HPDE6-E6E7 (cell line): ENCODE measurements at regions not wholly inside any gene's neighbourhood (a gene's known extent, or its start where the extent isn't known, plus 50 kb on each side); places are given as distances from the start of the nearest gene placed in this dataset.
A peak's percentile ranks its signal among the peaks of the same experiment; 100 is the strongest.
"Not testable (repeated sequence)": the region's sequence is repeated elsewhere in the genome, so short reads cannot be mapped to it uniquely, and the experiment has no call there.

Source experiments
- DNase-seq: peaks from one replicate; pipeline ENCODE4 v3.0.0; 2011; ENCODE audit warnings: missing footprints; ENCODE audit errors: extremely low spot score

DNA sequence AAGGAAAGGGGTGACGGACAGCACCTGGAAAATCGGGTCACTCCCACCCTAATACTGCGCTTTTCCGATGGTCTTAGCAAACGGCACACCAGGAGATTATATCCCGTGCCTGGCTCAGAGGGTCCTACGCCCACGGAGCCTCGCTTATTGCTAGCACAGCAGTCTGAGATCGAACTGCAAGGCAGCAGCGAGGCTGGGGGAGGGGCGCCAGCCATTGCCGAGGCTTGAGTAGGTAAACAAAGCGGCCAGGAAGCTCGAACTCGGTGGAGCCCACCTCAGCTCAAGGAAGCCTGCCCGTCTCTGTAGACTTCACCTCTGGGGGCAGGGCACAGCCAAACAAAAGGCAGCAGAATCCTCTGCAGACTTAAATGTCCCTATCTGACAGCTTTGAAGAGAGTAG is 91.5 kb upstream of the MBIP start:
- not testable (repeated sequence) for DNase-seq

GRCh38 chr14:36408388-36408787 is 88.0 kb upstream of the MBIP start:
- no peak for DNase-seq

DNA sequence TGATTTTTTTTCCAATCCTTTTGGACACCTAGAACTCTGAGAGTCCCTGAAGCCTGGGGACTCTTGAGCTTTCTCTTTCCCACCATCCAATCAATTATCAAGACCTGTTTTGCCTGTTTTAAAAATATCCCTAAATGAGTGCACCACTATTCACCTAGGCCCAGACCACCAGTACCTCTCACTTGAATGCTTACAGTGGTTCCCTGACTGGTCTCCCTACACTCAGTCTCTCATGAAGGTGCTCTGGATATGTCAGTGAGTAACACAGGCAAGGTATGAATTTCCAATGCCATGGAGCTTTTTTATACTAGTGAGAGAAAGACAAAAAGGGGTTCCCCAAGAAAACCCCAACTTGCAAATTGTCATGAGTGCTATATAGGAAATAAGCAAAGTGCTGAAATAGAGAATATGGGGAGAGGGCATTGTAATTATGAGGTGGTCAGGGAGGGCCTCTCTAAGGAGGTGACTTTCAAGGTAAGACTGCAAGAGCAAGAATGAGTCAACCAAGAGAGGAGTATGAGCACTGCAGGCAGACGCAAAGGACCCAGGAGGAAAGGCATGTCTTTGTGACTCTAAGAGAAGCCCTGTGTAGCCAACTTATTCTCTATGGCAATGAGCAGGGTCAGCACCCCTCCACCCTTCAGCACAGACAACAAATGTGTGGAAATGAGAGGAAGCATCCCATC is 85.3 kb upstream of the MBIP start:
- no peak for DNase-seq

GRCh38 chr14:36402867-36403266 is 82.4 kb upstream of the MBIP start:
- DNase-seq, result no peak

DNA sequence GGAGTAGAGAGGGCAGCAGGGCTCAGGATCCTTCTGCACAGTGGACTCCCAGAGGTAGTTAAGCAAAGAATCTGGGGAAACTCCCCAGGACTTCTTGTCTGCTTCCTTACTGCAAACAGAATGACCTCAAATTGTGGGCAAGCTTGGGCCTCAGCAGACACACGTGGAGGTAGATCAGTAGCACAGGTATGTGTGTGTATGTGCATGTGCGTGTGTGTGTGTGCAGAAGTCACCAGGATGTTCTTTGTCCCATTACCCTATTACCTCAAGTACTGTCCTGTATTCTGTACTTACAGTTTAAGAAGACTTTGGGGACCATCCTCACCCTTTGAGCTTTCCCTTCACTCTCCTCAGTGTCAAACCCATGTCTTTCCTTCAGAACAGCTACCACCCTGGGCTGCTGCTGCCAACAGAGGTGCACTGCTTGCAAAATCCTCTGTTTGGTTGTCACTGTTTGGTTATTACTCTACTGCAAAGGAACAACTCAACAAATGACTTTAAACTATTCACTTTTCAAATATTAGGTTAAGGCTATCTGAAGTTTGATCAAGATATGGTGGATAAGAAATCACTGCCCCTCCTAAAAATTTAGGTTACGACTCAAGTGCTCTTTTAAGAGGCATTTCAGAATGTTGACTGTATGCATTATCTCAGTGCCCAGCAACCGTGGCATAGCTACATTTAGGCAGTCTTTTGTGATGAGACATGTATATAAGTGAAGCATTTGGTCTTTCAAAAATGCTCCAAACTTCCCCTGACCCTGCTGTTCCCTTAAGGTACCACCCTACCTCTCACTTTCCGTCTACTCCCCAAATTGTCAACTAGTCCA is 78.2 kb upstream of the MBIP start:
- DNase-seq, result no peak

DNA sequence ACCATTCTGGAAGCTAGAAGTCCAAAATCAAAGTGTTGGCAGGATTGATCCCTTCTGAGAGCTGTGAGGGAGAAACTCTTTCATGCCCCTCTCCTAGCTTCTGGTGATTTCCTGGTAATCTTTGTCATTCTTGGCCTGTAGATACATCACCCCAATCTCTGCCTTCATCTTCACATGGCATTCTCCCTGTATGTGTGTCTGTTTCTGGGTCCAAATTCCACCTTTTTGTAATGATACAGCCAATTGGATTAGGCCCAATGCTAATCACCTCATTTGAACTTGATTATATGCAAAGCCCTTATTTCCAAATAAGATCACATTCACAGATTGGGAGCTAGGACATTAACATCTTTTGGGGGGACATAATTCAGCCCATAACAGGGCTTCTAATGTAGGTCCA is 76.9 kb upstream of the MBIP start:
- DNase-seq, result no peak

- no peak for DNase-seq
Observed at GRCh38 chr14:36396798-36397197, 76.4 kb upstream of the MBIP start.

DNA sequence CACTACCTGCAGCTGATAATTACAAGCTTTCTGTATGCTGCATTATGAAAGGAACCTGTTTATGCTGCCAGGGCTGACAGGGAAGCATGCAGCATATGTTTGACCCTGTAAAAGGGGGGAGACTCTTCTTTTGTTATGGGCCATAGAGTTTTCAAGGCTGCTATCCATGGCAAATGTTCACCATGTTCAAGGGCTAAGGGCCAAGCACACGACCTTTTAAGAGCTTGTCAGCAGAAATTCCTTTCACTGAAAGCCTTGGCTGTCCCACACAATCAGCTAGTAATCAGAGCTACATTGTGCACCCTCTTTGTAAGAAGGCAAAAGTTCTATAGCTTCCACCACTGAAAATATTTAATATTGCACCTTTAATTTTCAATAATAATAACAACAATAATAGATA is 74.2 kb upstream of the MBIP start:
- no peak for DNase-seq

GRCh38 chr14:36390718-36391117 is 70.3 kb upstream of the MBIP start:
- DNase-seq, result no peak

- no peak for DNase-seq
Observed at GRCh38 chr14:36383767-36384431, 63.5 kb upstream of the MBIP start.

- DNase-seq, result peak; percentile 71
Observed at GRCh38 chr14:36373982-36374673, 53.7 kb upstream of the MBIP start.
